T-helper 1 cell treated with Interleukin-12 subunit alpha and Interleukin-12 subunit beta and Interleukin-4 antibody, amounts not matched to agents 30 ng/mL and 1 ng/mL, for 36 hours (primary cell): ENCODE measurements at regions not wholly inside any gene's neighbourhood (a gene's known extent, or its start where the extent isn't known, plus 50 kb on each side); places are given as distances from the start of the nearest gene placed in this dataset.
"Not testable (repeated sequence)": the region's sequence is repeated elsewhere in the genome, so short reads cannot be mapped to it uniquely, and the experiment has no call there.

Source experiments
- intact Hi-C: fragments of 100-400 bp; cut with micrococcal nuclease; formaldehyde crosslinking; loops from one replicate; pipeline ENCODE4 v1.15.1; 2024

DNA sequence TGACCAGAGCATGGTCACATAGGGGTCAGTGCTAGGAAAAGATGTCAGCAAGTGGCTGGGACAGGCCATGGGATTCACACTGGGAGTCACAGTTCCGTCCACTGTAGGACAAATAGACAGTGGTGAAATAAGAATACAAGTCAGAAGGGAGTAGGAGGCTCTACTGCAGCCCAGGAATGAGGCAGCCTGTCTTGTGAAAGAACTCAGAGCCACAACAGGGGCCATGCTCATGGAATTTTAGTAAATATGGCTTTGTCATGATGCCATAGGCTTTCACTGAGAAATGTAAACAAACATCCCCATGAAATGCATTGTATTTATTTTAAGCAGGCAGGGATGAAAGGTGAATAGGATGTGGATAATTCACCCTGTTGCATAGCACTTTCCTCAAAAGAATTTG is 504.3 kb downstream of the SOX11 start:
- intact Hi-C loops, result no loop called here

DNA sequence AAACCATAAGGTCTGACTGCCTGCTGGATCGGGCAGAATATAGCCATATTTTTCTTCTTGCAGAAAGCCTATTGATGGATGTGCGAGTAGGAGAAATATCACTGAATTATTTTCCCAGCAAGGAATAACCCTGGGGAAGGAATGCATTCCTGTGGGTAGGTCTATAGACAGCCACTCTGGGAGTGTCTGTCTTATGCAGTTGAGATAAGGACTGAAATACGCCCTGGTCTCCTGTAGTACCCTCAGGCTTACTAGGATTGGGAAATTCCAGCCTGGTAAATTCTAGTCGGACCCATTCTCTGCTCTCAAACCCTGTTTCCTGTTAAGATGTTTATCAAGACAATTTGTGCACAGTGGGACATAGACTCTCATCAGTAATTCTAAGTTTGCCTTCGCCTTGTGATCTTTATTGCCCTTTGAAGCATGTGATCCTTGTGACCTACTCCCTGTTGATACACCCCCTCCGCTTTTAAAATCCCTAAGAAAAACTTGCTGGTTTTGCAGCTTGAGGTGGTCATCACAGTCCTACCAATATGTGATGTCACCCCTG is 506.3 kb downstream of the SOX11 start:
- intact Hi-C loops, result not testable (repeated sequence)

GRCh38 chr2:6202756-6203155 is 510.6 kb downstream of the SOX11 start:
- intact Hi-C loops, result no loop called here

GRCh38 chr2:6203291-6203959 is 511.2 kb downstream of the SOX11 start:
- intact Hi-C loops, result no loop called here

DNA sequence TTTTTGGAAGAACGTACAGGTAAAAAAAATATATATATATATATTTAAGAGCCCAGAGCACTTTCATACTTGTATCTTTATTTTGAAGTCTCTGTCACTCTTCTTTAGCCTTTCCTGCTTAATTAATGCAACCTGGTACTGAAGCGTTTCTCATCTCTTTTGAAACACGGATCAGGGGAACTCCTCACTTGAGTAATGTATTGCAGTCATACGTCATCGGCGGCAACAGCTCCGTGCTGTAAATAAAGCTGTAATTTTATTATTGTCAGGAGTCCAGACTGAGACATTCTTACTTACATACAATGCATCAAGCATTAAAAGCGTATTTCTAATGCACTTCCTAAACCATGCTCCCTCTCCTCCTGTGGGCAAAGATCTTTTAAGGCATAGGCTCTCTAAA is 514.7 kb downstream of the SOX11 start:
- intact Hi-C loops, result no loop called here

DNA sequence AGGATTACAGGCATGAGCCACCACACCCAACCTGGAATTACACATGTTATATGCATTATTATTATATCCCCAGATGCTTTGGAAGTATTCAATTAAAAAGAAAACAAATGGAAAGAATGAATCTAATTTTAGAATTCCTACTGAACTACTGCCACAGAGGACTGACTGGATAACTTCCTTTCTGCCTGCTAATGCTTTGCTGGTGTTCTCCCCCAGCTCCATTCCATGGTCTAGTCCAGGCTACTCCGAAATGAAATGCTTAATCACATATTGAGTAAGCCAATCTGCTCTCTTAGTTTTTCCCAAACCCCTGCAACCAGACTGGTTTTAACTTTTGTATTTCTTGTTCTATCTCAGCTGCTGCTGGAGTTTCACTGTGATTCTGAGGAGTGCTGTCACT is 519.1 kb downstream of the SOX11 start:
- intact Hi-C loops, result no loop called here

DNA sequence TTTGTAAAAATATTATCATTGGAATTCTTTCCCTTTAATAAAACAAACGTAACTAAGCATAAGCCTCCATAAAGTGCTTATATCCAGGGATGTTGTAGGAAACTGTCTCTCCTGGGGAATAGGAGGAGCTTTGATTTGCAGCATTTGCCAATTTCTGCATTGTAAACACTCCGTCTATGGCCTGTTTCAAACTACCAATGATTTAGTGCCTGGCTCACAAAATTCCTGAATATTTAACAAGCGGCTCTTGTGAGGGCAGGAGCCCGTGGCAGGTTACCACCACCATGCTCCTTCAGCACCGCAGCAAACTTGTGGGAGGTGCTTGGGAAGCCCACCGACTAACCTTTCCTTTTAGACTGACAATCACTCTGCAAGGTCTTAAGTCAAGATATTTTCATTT is 520.3 kb downstream of the SOX11 start:
- intact Hi-C loops, result no loop called here

- intact Hi-C loops, result no loop called here
Measured at GRCh38 chr2:6213056-6213780, 521.0 kb downstream of the SOX11 start.

DNA sequence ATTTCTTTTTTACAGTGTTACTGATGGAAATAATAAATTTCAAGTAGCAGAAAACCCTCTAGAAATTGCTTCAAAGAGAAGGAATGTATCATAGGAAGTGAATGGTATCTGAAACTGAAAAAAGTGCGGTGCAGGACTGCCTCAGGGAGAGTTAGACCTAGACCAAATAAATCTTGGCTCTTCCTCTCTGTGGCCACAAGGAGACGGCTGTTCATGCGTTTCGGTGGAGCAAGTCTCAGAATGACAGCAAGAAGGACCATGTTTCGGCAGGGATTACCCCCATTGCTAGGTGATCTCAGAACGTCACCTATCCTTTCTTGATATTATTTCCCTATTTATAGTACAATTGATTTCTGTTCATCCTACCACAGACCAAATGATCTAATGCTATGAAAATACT is 522.3 kb downstream of the SOX11 start:
- intact Hi-C loops, result no loop called here

GRCh38 chr2:6215053-6215452 is 522.9 kb downstream of the SOX11 start:
- intact Hi-C loops, result no loop called here

DNA sequence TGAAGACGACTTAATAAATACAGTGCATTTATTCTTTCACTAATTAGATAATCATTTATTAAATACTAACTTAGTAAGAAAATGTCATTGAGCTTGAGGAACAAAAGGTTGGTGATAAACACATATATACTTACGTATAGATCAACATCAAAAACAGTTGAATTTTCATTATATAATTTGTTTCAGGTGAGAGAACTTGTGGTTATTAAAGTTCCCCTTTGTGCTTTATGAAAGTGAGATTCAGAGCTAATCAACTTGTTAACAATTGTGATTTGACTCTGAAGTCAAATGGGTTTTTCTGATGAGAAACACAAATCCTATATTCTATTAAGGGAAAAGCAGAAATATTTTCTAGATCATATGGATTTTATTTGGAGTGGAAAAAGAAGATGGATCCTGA is 524.0 kb downstream of the SOX11 start:
- intact Hi-C loops, result no loop called here

- intact Hi-C loops, result no loop called here
Measured at GRCh38 chr2:6218926-6219325, 526.7 kb downstream of the SOX11 start.

DNA sequence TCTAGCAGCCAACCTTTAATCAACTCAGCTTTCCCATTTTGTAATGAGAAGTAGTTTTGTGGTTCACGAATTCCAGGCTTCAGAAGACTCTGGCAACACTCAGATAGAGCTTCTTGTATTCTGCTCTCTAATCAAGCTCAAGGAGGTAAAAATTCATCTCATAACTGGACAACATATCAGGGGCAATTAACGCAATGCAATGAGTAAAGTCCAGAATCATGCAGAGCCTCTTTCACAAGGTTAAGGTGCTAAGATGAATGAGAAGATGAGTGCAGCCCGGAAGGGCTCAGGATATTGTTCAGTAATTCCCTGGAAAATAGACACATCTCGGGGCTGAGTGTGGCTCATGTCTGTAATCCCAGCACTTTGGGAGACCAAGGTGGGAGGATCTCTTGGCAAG is 527.7 kb downstream of the SOX11 start:
- intact Hi-C loops, result no loop called here

- intact Hi-C loops, result no loop called here
Measured at GRCh38 chr2:6222296-6222695, 530.1 kb downstream of the SOX11 start.

DNA sequence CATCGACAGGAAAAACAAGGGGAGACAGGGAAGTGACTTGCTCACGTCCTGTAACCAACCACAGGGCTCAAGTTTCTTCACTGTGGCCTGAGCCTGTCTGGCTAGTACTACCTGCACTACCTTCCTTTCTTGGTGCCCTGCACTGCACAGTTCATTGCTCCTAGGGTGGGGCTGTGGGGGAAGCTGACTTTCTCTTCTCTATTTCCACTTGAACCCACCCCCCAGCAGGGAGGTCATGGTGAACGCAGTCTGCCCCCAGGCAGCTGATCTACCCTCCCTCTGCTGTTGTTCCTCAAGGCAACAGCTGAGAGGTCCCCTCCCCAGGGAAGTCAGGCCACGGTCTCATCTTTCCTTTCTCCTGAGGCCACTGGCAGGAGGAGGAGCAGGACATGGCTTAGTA is 532.1 kb downstream of the SOX11 start:
- intact Hi-C loops, result no loop called here

- intact Hi-C loops, result no loop called here
Measured at GRCh38 chr2:6228251-6228650, 536.1 kb downstream of the SOX11 start.

GRCh38 chr2:6231166-6231565 is 539.0 kb downstream of the SOX11 start:
- intact Hi-C loops, result no loop called here

DNA sequence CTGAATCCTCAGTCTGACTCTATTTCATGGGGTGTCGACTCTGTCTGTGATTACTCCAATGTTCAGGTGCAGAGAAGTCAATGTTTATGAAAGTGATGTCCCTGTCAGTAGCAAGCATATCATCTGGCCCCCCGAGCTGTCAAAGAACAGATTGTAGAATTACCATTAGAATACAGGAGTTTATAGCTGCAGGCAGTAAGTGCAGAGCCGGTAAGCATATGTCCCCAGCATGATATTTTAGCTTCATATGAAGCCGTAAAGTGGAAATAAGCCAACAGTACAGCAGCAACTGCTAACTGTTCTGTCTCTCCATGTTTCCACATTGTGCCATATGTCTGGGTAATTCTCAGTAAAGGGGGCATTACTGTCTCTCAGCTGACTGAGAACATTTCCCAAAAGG is 541.8 kb downstream of the SOX11 start:
- intact Hi-C loops, result no loop called here

DNA sequence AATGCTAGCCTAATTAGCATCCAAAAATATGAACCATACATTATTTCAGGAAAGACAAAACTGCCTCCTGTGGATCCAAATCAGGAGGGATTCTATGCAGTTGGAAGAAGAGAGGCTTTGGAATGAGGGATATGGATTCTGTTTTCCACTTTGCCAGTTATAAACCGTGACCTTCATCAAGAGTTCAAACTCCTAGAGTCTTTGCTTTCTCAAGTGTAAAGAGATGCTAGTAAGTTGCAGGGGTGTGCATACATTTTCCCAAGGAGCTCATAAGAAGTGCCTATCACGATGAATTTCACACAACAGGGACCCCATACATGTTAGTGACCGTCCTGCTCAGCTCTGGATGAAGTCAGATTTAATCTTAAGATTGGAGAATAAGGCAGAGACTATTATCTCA is 542.5 kb downstream of the SOX11 start:
- intact Hi-C loops, result no loop called here

GRCh38 chr2:6236317-6236716 is 544.1 kb downstream of the SOX11 start:
- intact Hi-C loops, result no loop called here

DNA sequence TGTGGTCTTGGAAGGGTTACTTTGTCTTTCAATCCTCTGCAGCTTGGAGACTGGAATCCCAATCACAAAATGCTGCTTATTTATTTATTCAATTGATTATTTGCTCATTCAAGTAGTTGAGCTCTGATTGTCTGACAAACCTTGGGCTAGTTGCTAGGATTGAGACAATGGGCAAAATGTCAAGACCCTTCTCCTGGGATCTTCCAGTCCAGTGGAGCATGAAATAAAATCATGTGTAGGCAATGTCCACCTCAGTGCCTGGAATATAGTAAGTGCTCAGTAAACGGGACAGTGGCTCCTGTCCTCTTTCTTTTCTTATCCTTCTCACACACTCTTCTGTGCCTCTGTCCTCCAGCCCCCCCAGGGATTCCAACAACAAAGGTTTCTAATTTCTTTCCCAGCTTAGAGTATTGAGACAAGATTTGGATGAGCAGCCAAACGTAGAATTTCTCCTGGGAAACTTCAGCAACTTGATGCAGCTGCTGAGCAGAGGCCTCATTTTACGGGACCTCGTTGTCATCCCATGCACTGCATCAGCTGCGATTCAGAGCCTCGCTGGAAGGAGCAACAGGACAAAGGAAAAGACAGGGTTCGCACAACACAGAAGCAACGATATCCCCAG is 545.0 kb downstream of the SOX11 start:
- intact Hi-C loops, result no loop called here

DNA sequence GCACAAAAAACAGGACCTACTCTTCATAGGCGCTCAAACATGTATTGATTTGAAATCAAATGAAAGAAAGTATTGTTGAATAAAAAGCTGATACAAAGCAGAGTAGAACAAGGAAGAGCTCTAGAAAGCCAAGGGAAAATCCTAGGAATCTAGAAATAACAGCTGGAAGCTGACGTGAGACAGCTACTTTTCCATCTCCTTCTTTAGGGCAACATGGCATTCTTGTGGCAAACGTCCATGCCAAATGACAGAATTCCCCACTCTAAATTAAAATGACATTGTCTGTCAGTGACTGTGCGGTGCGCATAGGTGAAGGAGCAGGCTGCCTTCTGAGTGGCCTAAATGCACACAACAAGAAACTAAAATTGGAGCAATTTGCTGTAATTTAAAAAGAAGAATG is 557.4 kb downstream of the SOX11 start:
- intact Hi-C loops, result no loop called here

- intact Hi-C loops, result no loop called here
Measured at GRCh38 chr2:6254441-6254840, 562.3 kb downstream of the SOX11 start.
